Breast epithelium (tissue), 4 donors: ENCODE measurements at regions not wholly inside any gene's neighbourhood (a gene's known extent, or its start where the extent isn't known, plus 50 kb on each side); places are given as distances from the start of the nearest gene placed in this dataset.

Experiments used
- DNase-seq, 2 donors: peaks; one replicate each; pipeline ENCODE4 v3.0.0-alpha.2; 2019; ENCODE audit warnings: low spot score in 2 of 2
- H3K27ac ChIP-seq, 2 donors: fragments of 200-600 bp; sonication (generic) in 1 of 2; one replicate each; pipeline ENCODE4 v1.5.1; 2016 to 2019; ENCODE audit warnings: mild to moderate bottlenecking in 1 of 2
- H3K27me3 ChIP-seq, 2 donors: fragments of 200-600 bp; sonication (generic) in 1 of 2; one replicate each; pipeline versions ENCODE4 v1.5.1 to v1.6.0; 2017 to 2019; ENCODE audit warnings: control low read depth in 1 of 2, mild to moderate bottlenecking in 1 of 2
- H3K36me3 ChIP-seq: fragments of 200-600 bp; one replicate; pipeline ENCODE4 v1.5.1; 2019
- H3K4me1 ChIP-seq, 2 donors: fragments of 200-600 bp; sonication (generic); one replicate each; pipeline ENCODE4 v1.5.1; 2016 to 2019; ENCODE audit warnings: control low read depth in 1 of 2
- H3K4me3 ChIP-seq, 3 donors: fragments of 200-600 bp; sonication (generic); 1 replicate in 2 of 3; 2 replicates in 1 of 3; pipeline ENCODE4 v1.5.1; 2016 to 2019; ENCODE audit warnings: mild to moderate bottlenecking in 3 of 3, moderate library complexity in 2 of 3
- H3K9me3 ChIP-seq, 2 donors: fragments of 200-600 bp; sonication (generic) in 1 of 2; one replicate each; pipeline ENCODE4 v1.5.1; 2016 to 2019; ENCODE audit warnings: control low read depth in 1 of 2
- POLR2A ChIP-seq: fragments of 450-650 bp; IDR thresholded peaks from one replicate; pipeline ENCODE4 v1.6.1; 2016; ENCODE audit warnings: antibody characterized with exemption, mild to moderate bottlenecking, moderate library complexity
- POLR2AphosphoS5 ChIP-seq, 3 donors: sonication (generic); formaldehyde crosslinking; IDR thresholded peaks; one replicate each; pipeline ENCODE4 v1.6.1; 2017; ENCODE audit warnings: antibody characterized with exemption in 3 of 3
- intact Hi-C: fragments of 100-400 bp; cut with DNase I; formaldehyde crosslinking; loops from one replicate; pipeline ENCODE4 v1.15.1; 2023; ENCODE audit warnings: low total_unique reads
- TF ChIP-seq, protein P1 (sequence below), 3 donors: fragments of 450-650 bp; IDR thresholded peaks; one replicate each; pipeline ENCODE4 v1.5.1; 2016 to 2017; ENCODE audit warnings: antibody characterized with exemption in 3 of 3, mild to moderate bottlenecking in 3 of 3, moderate library complexity in 3 of 3

DNA sequence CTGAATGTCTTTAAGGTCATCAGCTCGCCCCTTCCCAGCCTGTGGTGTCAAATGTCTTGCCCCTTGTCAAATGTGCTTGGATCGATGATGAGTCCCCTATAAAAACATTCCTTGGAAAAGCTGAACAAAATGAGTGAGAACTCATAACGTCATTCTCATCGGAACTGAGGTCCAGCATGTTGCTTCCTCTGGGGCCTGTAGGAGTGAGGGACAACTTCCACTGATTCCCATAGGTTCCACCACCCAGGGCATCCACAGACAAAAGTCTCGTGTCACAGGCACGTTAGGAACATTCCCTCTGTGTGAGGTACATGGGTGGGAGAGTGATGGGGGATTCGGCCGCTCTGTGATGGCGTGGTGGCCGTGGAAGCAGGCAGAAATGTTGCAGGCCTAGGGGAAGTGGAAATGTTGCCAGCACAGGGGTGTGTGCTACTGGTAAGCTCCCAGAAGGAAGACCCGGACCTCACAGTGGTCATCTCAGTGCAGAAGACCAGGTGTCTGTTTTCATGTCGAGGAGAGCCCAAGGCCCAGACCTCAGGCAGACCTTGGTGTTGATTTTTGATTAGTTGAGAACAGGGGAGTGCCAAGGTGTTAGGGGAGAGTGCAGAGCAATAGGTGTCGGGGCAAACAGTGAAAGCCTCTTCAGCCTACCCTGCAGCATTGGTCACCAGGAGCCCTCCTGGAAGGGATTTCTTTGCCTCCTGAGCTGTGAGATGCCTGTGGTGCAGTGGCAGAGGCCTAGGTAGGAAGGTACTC, 96.8 kb downstream of the SNRPN start:
- no peak for TF ChIP-seq POLR2A
- no peak for TF ChIP-seq POLR2AphosphoS5 (IDR thresholded peaks at IDR 0.05)
- TF ChIP-seq, protein P1, sequence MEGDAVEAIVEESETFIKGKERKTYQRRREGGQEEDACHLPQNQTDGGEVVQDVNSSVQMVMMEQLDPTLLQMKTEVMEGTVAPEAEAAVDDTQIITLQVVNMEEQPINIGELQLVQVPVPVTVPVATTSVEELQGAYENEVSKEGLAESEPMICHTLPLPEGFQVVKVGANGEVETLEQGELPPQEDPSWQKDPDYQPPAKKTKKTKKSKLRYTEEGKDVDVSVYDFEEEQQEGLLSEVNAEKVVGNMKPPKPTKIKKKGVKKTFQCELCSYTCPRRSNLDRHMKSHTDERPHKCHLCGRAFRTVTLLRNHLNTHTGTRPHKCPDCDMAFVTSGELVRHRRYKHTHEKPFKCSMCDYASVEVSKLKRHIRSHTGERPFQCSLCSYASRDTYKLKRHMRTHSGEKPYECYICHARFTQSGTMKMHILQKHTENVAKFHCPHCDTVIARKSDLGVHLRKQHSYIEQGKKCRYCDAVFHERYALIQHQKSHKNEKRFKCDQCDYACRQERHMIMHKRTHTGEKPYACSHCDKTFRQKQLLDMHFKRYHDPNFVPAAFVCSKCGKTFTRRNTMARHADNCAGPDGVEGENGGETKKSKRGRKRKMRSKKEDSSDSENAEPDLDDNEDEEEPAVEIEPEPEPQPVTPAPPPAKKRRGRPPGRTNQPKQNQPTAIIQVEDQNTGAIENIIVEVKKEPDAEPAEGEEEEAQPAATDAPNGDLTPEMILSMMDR (IDR thresholded peaks at IDR 0.05), result no peak
- DNase-seq, result peak in 1 of 2 donors; percentile 3
- H3K27ac ChIP-seq, result no peak overlapping the region
- H3K4me3 ChIP-seq, result peak overlapping the region in 1 of 3 donors; percentile 35
- H3K4me1 ChIP-seq, result no peaks in the 10 kb centered on the region
- intact Hi-C loops, result no loop called here
- H3K27me3 ChIP-seq, result no peaks in the 10 kb centered on the region
- H3K36me3 ChIP-seq, result peaks cover 29% of the 10 kb centered on the region
- peaks cover 98 to 100% of the 10 kb centered on the region in 2 donors for H3K9me3 ChIP-seq

DNA sequence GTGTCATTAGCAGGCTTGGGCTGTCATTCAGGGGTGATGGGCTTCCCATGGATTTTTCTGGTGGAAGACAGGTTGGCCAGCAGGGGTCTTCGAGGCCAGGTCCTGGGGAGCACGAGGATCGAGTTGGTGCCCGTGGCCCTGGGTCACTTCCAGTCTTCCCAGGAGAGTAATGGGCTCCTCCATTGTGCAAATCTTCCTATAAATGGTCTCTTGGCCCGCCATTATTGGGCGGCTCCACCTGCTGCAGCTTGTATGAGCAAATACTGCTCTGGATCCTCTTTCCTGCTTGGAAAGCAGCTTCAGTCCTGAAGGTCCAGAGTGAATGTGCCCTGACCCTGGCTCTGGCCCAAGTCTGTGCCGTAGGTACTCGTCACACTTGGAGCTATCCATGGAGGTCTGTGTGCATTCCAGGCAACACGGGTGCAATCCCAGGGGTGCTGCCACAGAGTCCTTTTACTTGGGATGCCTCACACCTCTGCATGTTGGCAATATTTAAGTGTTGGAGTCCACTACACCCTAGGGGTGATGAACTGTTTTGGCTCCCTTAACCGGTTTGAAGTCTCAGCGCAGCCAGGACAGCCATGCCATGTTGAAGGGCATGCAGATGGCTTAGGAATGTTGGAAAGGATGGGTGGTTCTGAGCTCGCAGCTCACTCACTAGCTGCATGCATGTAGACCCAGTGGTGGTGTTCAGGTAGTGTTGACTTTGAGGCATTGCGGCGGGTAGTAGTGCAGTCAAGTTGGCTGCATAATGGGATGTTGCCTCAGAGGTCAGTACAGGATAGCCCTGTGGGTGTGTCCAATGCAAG, 97.6 kb downstream of the SNRPN start:
- H3K4me1 ChIP-seq, result no peaks in the 10 kb centered on the region
- peak overlapping the region in 1 of 3 donors; percentile 33 for H3K4me3 ChIP-seq
- no peak overlapping the region for H3K27ac ChIP-seq
- H3K27me3 ChIP-seq, result no peaks in the 10 kb centered on the region
- TF ChIP-seq POLR2AphosphoS5 (IDR thresholded peaks at IDR 0.05) (no peak), POLR2A (no peak)
- TF ChIP-seq, protein P1 (IDR thresholded peaks at IDR 0.05), result no peak
- H3K9me3 ChIP-seq, result peaks cover 98 to 100% of the 10 kb centered on the region in 2 donors
- peak in 1 of 2 donors; percentile 10 for DNase-seq
- peaks cover 29% of the 10 kb centered on the region for H3K36me3 ChIP-seq
- intact Hi-C loops, result no loop called here

DNA sequence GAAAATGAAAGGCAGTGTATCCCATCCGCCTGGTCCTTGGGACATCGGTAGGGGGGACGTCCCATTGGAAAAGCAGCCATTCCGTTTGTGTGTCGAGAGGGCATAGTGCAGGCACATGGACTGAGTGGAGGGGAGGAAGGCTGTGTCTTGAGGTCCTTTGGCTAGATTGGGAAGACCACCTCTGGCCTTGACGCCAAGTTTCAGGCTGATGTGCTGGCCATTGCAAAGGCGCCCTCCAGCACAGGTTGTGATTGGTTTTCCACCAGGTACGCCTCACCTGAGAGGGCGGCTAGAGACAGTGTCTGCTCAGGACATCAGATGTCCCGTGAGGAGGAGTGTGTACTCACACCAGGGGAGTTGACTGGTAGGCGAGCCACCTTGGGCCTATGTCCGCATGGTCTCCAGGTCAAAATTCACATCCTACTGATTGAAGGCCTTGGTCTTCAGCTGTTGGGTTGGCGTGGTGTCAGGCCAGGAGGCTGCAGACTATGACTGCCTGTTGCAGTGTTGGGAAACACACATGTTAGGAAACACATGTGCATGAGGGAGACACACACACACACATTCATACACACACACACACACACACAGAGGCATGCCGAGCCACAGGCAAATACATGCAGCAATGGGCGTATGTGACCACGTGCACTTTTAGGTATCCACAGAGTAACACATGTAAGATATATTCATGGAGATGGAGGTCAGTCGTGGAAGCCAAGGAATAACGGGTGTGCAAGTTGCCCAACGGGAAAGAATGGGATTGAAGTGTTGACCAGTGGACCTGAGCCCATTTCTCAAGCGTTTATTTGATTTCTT, 98.4 kb downstream of the SNRPN start:
- Histone ChIP-seq H3K9me3 (peaks cover 98 to 100% of the 10 kb centered on the region in 2 donors), H3K36me3 (peaks cover 38% of the 10 kb centered on the region), H3K27ac (no peak overlapping the region), H3K4me1 (no peaks in the 10 kb centered on the region), H3K4me3 (peak overlapping the region in 1 of 3 donors; percentile 33), H3K27me3 (no peaks in the 10 kb centered on the region)
- DNase-seq, result peak in 1 of 2 donors; percentile 12
- intact Hi-C loops, result no loop called here
- no peak for TF ChIP-seq POLR2A
- TF ChIP-seq POLR2AphosphoS5 (IDR thresholded peaks at IDR 0.05), result no peak
- TF ChIP-seq, protein P1 (IDR thresholded peaks at IDR 0.05), result no peak

DNA sequence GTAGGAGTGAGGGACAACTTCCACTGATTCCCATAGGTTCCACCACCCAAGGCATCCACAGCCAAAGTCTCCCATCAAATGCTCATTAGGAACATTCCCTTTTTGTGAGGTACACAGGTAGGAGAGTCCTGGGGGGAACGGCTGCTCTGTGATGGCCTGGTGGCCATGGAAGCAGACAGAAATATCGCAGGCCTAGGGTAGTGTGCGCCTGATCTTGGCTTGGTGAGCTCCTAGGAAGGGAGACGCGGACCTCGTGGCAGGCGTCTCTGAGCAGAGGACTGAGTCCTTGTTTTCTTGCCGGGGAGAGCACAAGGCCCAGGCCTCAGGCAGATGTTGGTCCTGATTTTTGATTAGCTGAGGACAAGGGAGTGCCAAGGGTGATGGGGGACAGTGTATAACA, 99.5 kb downstream of the SNRPN start:
- DNase-seq, result peak in 1 of 2 donors; percentile 9
- Histone ChIP-seq H3K4me3 (peak overlapping the region in 1 of 3 donors; percentile 41), H3K36me3 (peaks cover 47% of the 10 kb centered on the region), H3K27ac (no peak overlapping the region), H3K27me3 (no peaks in the 10 kb centered on the region), H3K4me1 (no peaks in the 10 kb centered on the region), H3K9me3 (peaks cover 98 to 100% of the 10 kb centered on the region in 2 donors)
- TF ChIP-seq, protein P1 (IDR thresholded peaks at IDR 0.05), result no peak
- TF ChIP-seq POLR2AphosphoS5 (IDR thresholded peaks at IDR 0.05) (no peak), POLR2A (no peak)
- intact Hi-C loops, result no loop called here
